Loucy (cell line): ENCODE measurements at regions not wholly inside any gene's neighbourhood (a gene's known extent, or its start where the extent isn't known, plus 50 kb on each side); places are given as distances from the start of the nearest gene placed in this dataset.

Experiments
- H2AFZ ChIP-seq: fragments of 200-600 bp; sonication (generic); 2 replicates; pipeline ENCODE4 v1.6.0; 2016; ENCODE audit warnings: antibody characterized with exemption, mild to moderate bottlenecking, low read length, moderate library complexity
- H3F3A ChIP-seq: fragments of 200-600 bp; 2 replicates; pipeline ENCODE4 v1.6.0; 2016; ENCODE audit warnings: antibody characterized with exemption, low read depth, mild to moderate bottlenecking
- H3K27me3 ChIP-seq: fragments of 200-600 bp; sonication (generic); 2 replicates; pipeline ENCODE4 v1.6.1; 2014; ENCODE audit warnings: low read length, mild to moderate bottlenecking; ENCODE audit not compliant: insufficient read depth, poor library complexity, severe bottlenecking
- H3K36me3 ChIP-seq: fragments of 200-600 bp; sonication (generic); 2 replicates; pipeline ENCODE4 v1.6.1; 2016; ENCODE audit warnings: low read length; ENCODE audit not compliant: insufficient read depth
- H3K4me1 ChIP-seq: fragments of 200-600 bp; sonication (generic); 2 replicates; pipeline ENCODE4 v1.5.1; 2014; ENCODE audit warnings: low read length, mild to moderate bottlenecking; ENCODE audit not compliant: insufficient read depth, poor library complexity, severe bottlenecking
- H3K4me2 ChIP-seq: fragments of 200-600 bp; sonication (generic); 2 replicates; pipeline ENCODE4 v1.6.0; 2014; ENCODE audit warnings: antibody characterized with exemption, low read length, low read depth, mild to moderate bottlenecking; ENCODE audit not compliant: poor library complexity, severe bottlenecking
- H3K4me3 ChIP-seq: fragments of 200-600 bp; sonication (generic); 2 replicates; pipeline ENCODE4 v1.5.1; 2014; ENCODE audit warnings: low read length, mild to moderate bottlenecking, mixed read lengths; ENCODE audit not compliant: poor library complexity, severe bottlenecking
- H3K79me2 ChIP-seq: fragments of 200-600 bp; sonication (generic); 2 replicates; pipeline ENCODE4 v1.6.1; 2014; ENCODE audit warnings: low read length; ENCODE audit not compliant: insufficient read depth
- H3K9ac ChIP-seq: fragments of 200-600 bp; sonication (generic); 2 replicates; pipeline ENCODE4 v1.6.0; 2014; ENCODE audit warnings: mild to moderate bottlenecking, low read depth, low read length, moderate library complexity; ENCODE audit not compliant: poor library complexity, severe bottlenecking
- H3K9me2 ChIP-seq: fragments of 200-600 bp; sonication (generic); replicated peaks from 2 replicates; pipeline ENCODE4 v1.6.1; 2016; ENCODE audit warnings: low read depth, low read length, mixed read lengths
- H3K9me3 ChIP-seq: fragments of 200-600 bp; sonication (generic); 2 replicates; pipeline ENCODE4 v1.6.1; 2014; ENCODE audit warnings: mild to moderate bottlenecking, antibody characterized with exemption, low read length, low read depth; ENCODE audit not compliant: insufficient read depth
- H4K20me1 ChIP-seq: fragments of 200-600 bp; sonication (generic); 2 replicates; pipeline ENCODE4 v1.6.0; 2014; ENCODE audit warnings: antibody characterized with exemption, low read length, mild to moderate bottlenecking; ENCODE audit not compliant: insufficient read depth, poor library complexity, severe bottlenecking
- CTCF ChIP-seq: fragments of 200-600 bp; sonication (generic); conservative IDR thresholded peaks from 2 replicates; pipeline ENCODE4 v1.5.1; 2014; ENCODE audit warnings: mild to moderate bottlenecking, antibody characterized with exemption, low read length
- EZH2phosphoT487 ChIP-seq: fragments of 200-600 bp; IDR thresholded peaks from 2 replicates; pipeline ENCODE4 v1.6.1; 2018; ENCODE audit warnings: antibody characterized with exemption, mild to moderate bottlenecking, moderate library complexity, borderline replicate concordance

- no peaks in the 10 kb centered on the region for H3K79me2 ChIP-seq
- H3F3A ChIP-seq = no peaks in the 10 kb centered on the region
- H3K9me3 ChIP-seq = no peaks in the 10 kb centered on the region
- TF ChIP-seq CTCF (no peak), EZH2phosphoT487 (no peak)
- H3K9me2 ChIP-seq = no peaks in the 10 kb centered on the region
- peak overlapping the region; percentile 13 for H3K4me2 ChIP-seq
- H3K27me3 ChIP-seq = no peaks in the 10 kb centered on the region
- no peak overlapping the region for H3K9ac ChIP-seq
- H2AFZ ChIP-seq = no peak overlapping the region
- H4K20me1 ChIP-seq = no peaks in the 10 kb centered on the region
- H3K4me1 ChIP-seq = peaks cover 6% of the 10 kb centered on the region
- no peak overlapping the region for H3K4me3 ChIP-seq
- no peaks in the 10 kb centered on the region for H3K36me3 ChIP-seq
These were observed 70.0 kb upstream of the AHI1 start for GRCh38 chr6:135567375-135568083.

GRCh38 chr6:135568379-135568778, 70.8 kb upstream of the AHI1 start:
- peak overlapping the region; percentile 13 for H3K4me2 ChIP-seq
- no peak overlapping the region for H3K4me3 ChIP-seq
- no peak overlapping the region for H2AFZ ChIP-seq
- no peaks in the 10 kb centered on the region for H3F3A ChIP-seq
- TF ChIP-seq CTCF = no peak
- TF ChIP-seq EZH2phosphoT487 = no peak
- H3K9ac ChIP-seq = no peak overlapping the region
- no peaks in the 10 kb centered on the region for H3K27me3 ChIP-seq
- H3K9me3 ChIP-seq = no peaks in the 10 kb centered on the region
- no peaks in the 10 kb centered on the region for H3K9me2 ChIP-seq
- no peaks in the 10 kb centered on the region for H3K36me3 ChIP-seq
- peaks cover 6% of the 10 kb centered on the region for H3K4me1 ChIP-seq
- H3K79me2 ChIP-seq = no peaks in the 10 kb centered on the region
- H4K20me1 ChIP-seq = no peaks in the 10 kb centered on the region

GRCh38 chr6:135572051-135572450, 74.5 kb upstream of the AHI1 start:
- Histone ChIP-seq H3K79me2 (no peaks in the 10 kb centered on the region), H3K9me3 (no peaks in the 10 kb centered on the region), H4K20me1 (no peaks in the 10 kb centered on the region), H3K4me1 (peaks cover 6% of the 10 kb centered on the region), H2AFZ (no peak overlapping the region), H3K9ac (no peak overlapping the region), H3K4me3 (no peak overlapping the region), H3F3A (no peaks in the 10 kb centered on the region), H3K9me2 (no peaks in the 10 kb centered on the region), H3K36me3 (no peaks in the 10 kb centered on the region), H3K4me2 (no peak overlapping the region), H3K27me3 (no peaks in the 10 kb centered on the region)
- TF ChIP-seq EZH2phosphoT487 (no peak), CTCF (no peak)
